Progenitor cell of endocrine pancreas (in vitro differentiated cells): ENCODE measurements at regions not wholly inside any gene's neighbourhood (a gene's known extent, or its start where the extent isn't known, plus 50 kb on each side); places are given as distances from the start of the nearest gene placed in this dataset.

ENCODE experiments used
- DNase-seq: peaks from one replicate; pipeline ENCODE4 v3.0.0; 2021; ENCODE audit warnings: low spot score; ENCODE audit not compliant: unreplicated experiment
- H3K27ac Mint-ChIP-seq: 2 replicates; pipeline ENCODE4 v1.8.0; 2021; ENCODE audit warnings: mild to moderate bottlenecking, moderate library complexity, mixed read lengths
- H3K27me3 Mint-ChIP-seq: 2 replicates; pipeline ENCODE4 v1.8.0; 2021; ENCODE audit warnings: mixed read lengths
- H3K36me3 Mint-ChIP-seq: 2 replicates; pipeline ENCODE4 v1.8.0; 2022; ENCODE audit warnings: mixed read lengths; ENCODE audit not compliant: insufficient read depth
- H3K4me1 Mint-ChIP-seq: 2 replicates; pipeline ENCODE4 v1.8.0; 2021; ENCODE audit warnings: low read depth, mixed read lengths
- H3K4me3 Mint-ChIP-seq: 2 replicates; pipeline ENCODE4 v1.8.0; 2021; ENCODE audit warnings: low read depth, mild to moderate bottlenecking, moderate library complexity, mixed read lengths
- H3K9me3 Mint-ChIP-seq: 2 replicates; pipeline ENCODE4 v1.8.0; 2021; ENCODE audit warnings: low read depth, mixed read lengths
- CTCF ChIP-seq: fragments of 200-600 bp; sonication (generic); IDR thresholded peaks from one replicate; pipeline ENCODE4 v1.5.0; 2021; ENCODE audit warnings: antibody characterized with exemption, mild to moderate bottlenecking; ENCODE audit not compliant: unreplicated experiment

- H3K4me1 Mint-ChIP-seq = peaks cover 11% of the 10 kb centered on the region
- no peak overlapping the region for H3K27ac Mint-ChIP-seq
- no peaks in the 10 kb centered on the region for H3K9me3 Mint-ChIP-seq
- no peak overlapping the region for H3K4me3 Mint-ChIP-seq
- DNase-seq = no peak
- no peak for TF ChIP-seq CTCF
- no peaks in the 10 kb centered on the region for H3K27me3 Mint-ChIP-seq
- H3K36me3 Mint-ChIP-seq = no peaks in the 10 kb centered on the region
These were observed 1400.0 kb upstream of the ALCAM start for GRCh38 chr3:103966749-103967148.

GRCh38 chr3:103968131-103968530 is 1398.6 kb upstream of the ALCAM start:
- no peaks in the 10 kb centered on the region for H3K9me3 Mint-ChIP-seq
- no peak for DNase-seq
- H3K4me1 Mint-ChIP-seq = peaks cover 6% of the 10 kb centered on the region
- H3K27ac Mint-ChIP-seq = no peak overlapping the region
- no peaks in the 10 kb centered on the region for H3K36me3 Mint-ChIP-seq
- no peak overlapping the region for H3K4me3 Mint-ChIP-seq
- H3K27me3 Mint-ChIP-seq = no peaks in the 10 kb centered on the region
- TF ChIP-seq CTCF = no peak

- H3K36me3 Mint-ChIP-seq = no peaks in the 10 kb centered on the region
- peaks cover 5% of the 10 kb centered on the region for H3K4me1 Mint-ChIP-seq
- no peak overlapping the region for H3K4me3 Mint-ChIP-seq
- DNase-seq = no peak
- TF ChIP-seq CTCF = no peak
- no peaks in the 10 kb centered on the region for H3K27me3 Mint-ChIP-seq
- H3K27ac Mint-ChIP-seq = no peak overlapping the region
- no peaks in the 10 kb centered on the region for H3K9me3 Mint-ChIP-seq
These were observed 1398.0 kb upstream of the ALCAM start for GRCh38 chr3:103968751-103969150.

- H3K27ac Mint-ChIP-seq = no peak overlapping the region
- H3K27me3 Mint-ChIP-seq = no peaks in the 10 kb centered on the region
- no peak for DNase-seq
- H3K36me3 Mint-ChIP-seq = no peaks in the 10 kb centered on the region
- peaks cover 3% of the 10 kb centered on the region for H3K9me3 Mint-ChIP-seq
- no peak for TF ChIP-seq CTCF
- no peak overlapping the region for H3K4me3 Mint-ChIP-seq
- H3K4me1 Mint-ChIP-seq = peaks cover 4% of the 10 kb centered on the region
These were observed 1389.8 kb upstream of the ALCAM start for GRCh38 chr3:103976931-103977339.

- Mint-ChIP-seq H3K27me3 (no peaks in the 10 kb centered on the region), H3K4me3 (no peak overlapping the region), H3K9me3 (peaks cover 3% of the 10 kb centered on the region), H3K4me1 (peaks cover 4% of the 10 kb centered on the region), H3K36me3 (no peaks in the 10 kb centered on the region), H3K27ac (no peak overlapping the region)
- TF ChIP-seq CTCF = no peak
- DNase-seq = no peak
These were observed 1389.3 kb upstream of the ALCAM start for GRCh38 chr3:103977417-103977816.
